ENCODE measurements at regions not wholly inside any gene's neighbourhood (a gene's known extent, or its start where the extent isn't known, plus 50 kb on each side); places are given as distances from the start of the nearest gene placed in this dataset.
"Not testable (repeated sequence)": the region's sequence is repeated elsewhere in the genome, so short reads cannot be mapped to it uniquely, and the experiment has no call there.

DNA sequence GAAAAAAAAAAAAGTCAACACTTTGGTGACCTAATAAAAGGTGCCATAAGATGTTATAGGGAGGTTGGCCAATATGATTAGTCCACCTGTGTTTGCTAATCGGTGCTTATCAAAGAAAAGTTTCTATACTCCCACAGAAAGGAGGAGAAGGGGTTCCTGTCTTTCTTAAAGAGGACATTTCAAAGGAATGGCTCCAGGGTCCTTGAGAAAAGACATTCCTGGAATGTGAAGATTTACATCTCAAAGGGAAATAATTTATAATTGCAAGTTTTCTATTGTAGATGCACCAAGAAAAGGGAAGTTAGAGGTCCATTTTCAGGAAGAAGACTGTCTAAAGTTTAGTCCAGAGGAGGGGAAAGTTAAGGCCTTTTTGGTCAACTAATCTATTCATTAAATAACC, 715.3 kb downstream of the NXPH1 start:
- Histone ChIP-seq H3K27ac (no peak overlapping the region), H3K9me3 (peaks cover 0 to 6% (median 0%) of the 10 kb centered on the region in 3 donors), H3K4me1 (no peaks in the 10 kb centered on the region), H3K4me3 (no peak overlapping the region), H3K36me3 (no peaks in the 10 kb centered on the region), H3K27me3 (no peaks in the 10 kb centered on the region)
- TF ChIP-seq EP300 (IDR thresholded peaks at IDR 0.05): no peak
- TF ChIP-seq CTCF (IDR thresholded peaks at IDR 0.05): no peak
- TF ChIP-seq POLR2A (IDR thresholded peaks at IDR 0.05): no peak
- TF ChIP-seq POLR2AphosphoS5 (IDR thresholded peaks at IDR 0.05): no peak
- 80 to 89% methylated on average over 1 of the region's 1 CpG for whole genome bisulfite sequencing, 2 donors (ENCODE audit: low coverage in 1 of 2)
- ATAC-seq: no peak

DNA sequence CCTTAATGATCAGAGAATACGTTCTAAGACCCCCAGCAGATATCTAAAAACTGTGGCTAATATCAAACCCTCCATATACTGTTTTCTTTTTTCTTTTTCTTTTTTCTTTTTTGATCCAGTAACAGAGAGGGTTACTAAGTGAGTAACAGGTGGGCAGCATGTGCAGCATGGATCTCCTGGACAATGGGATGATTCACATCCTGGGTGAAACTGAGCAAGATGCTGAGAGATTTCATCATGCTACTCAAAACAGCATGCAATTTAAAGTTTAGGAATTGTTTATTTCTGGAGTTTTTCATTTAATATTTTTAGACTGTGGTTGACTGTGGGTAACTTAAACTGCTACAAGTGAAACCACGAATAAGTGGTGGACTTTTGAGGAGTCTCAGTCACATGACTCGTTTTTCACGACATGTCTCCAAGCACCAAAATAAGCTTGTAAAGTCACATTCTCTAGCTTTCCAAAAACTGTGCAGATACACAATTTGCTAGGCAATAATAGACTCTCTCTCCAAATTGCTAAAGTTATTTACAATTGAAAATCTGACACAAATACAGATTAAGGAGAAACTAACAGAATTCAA, 716.2 kb downstream of the NXPH1 start:
- WGBS, 2 donors (ENCODE audit: low coverage in 1 of 2): 60 to 61% methylated on average over 4 of the region's 4 CpGs
- peaks cover 0 to 6% (median 0%) of the 10 kb centered on the region in 3 donors for H3K9me3 ChIP-seq
- no peaks in the 10 kb centered on the region for H3K36me3 ChIP-seq
- no peak for ATAC-seq
- no peaks in the 10 kb centered on the region for H3K27me3 ChIP-seq
- no peak overlapping the region for H3K4me3 ChIP-seq
- H3K4me1 ChIP-seq: no peaks in the 10 kb centered on the region
- TF ChIP-seq EP300 (IDR thresholded peaks at IDR 0.05) (no peak), POLR2A (IDR thresholded peaks at IDR 0.05) (no peak), POLR2AphosphoS5 (IDR thresholded peaks at IDR 0.05) (no peak), CTCF (IDR thresholded peaks at IDR 0.05) (no peak)
- no peak overlapping the region for H3K27ac ChIP-seq

DNA sequence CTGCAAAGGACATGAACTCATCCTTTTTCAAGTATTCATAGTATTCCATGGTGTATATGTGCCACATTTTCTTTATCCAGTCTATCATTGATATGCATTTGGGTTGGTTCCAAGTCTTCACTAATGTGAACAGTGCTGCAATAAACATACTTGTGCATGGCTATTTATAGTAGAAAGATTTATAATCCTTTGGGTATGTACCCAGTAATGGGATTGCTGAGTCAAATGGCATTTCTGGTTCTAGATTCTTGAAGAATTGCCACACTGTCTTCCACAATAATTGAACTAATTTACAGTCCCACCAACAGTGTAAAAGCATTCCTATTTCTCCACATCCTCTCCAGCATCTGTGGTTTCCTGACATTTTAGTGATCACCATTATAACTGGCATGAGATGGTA, 730.3 kb downstream of the NXPH1 start:
- peaks cover 0 to 13% (median 0%) of the 10 kb centered on the region in 3 donors for H3K9me3 ChIP-seq
- not testable (repeated sequence) for H3K27ac ChIP-seq, H3K36me3 ChIP-seq, ATAC-seq, H3K4me1 ChIP-seq, H3K27me3 ChIP-seq, H3K4me3 ChIP-seq

DNA sequence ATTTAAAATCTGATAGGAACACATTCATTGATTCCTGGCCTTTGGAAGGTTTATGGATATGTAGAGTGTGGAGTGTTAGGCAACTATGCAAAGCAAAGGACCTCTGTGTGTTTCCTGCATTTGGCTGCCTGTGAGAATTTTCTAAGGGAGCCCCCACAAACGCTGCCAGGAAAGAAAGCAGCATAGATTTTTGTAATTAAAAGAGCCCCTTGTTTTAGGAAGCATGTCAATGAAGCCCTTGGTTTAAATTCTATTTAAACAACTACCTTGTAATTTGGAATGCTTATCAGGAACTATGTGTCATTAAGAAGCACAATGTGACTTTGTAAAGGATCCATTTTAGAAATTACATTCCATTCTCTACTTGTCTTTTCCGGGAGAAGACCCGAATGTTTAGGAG, 742.5 kb downstream of the NXPH1 start:
- H3K4me3 ChIP-seq: no peak overlapping the region
- ATAC-seq: no peak
- no peak for TF ChIP-seq EP300 (IDR thresholded peaks at IDR 0.05)
- TF ChIP-seq POLR2AphosphoS5 (IDR thresholded peaks at IDR 0.05): no peak
- no peak for TF ChIP-seq POLR2A (IDR thresholded peaks at IDR 0.05)
- TF ChIP-seq CTCF (IDR thresholded peaks at IDR 0.05): no peak
- H3K27me3 ChIP-seq: no peaks in the 10 kb centered on the region
- no peaks in the 10 kb centered on the region for H3K9me3 ChIP-seq
- no peaks in the 10 kb centered on the region for H3K36me3 ChIP-seq
- H3K4me1 ChIP-seq: no peaks in the 10 kb centered on the region
- WGBS, 2 donors (ENCODE audit: low coverage in 1 of 2): 17% methylated on average over 1 to 3 of the region's 3 CpGs
- no peak overlapping the region for H3K27ac ChIP-seq

- TF ChIP-seq POLR2A (IDR thresholded peaks at IDR 0.05): no peak
- TF ChIP-seq POLR2AphosphoS5 (IDR thresholded peaks at IDR 0.05): no peak
- no peak for TF ChIP-seq EP300 (IDR thresholded peaks at IDR 0.05)
- TF ChIP-seq CTCF (IDR thresholded peaks at IDR 0.05): no peak
- no peaks in the 10 kb centered on the region for H3K9me3 ChIP-seq
- H3K4me3 ChIP-seq: no peak overlapping the region
- 58% methylated on average over 1 of the region's 1 CpG for WGBS, 2 donors (ENCODE audit: low coverage in 1 of 2)
- no peak for ATAC-seq
- H3K36me3 ChIP-seq: no peaks in the 10 kb centered on the region
- H3K27ac ChIP-seq: no peak overlapping the region
- H3K27me3 ChIP-seq: no peaks in the 10 kb centered on the region
- H3K4me1 ChIP-seq: no peaks in the 10 kb centered on the region
Measured at GRCh38 chr7:9181356-9181755, 747.9 kb downstream of the NXPH1 start.
